BJ (cell line): ENCODE measurements at regions not wholly inside any gene's neighbourhood (a gene's known extent, or its start where the extent isn't known, plus 50 kb on each side); places are given as distances from the start of the nearest gene placed in this dataset.

Experiments used
- CTCF ChIA-PET: fragments of 350-600 bp; formaldehyde crosslinking; extraction: SDS; loops from one replicate; lab custom pipeline; 2021; ENCODE audit warnings: antibody characterized with exemption, inconsistent platforms; lab: Yijun Ruan, JAX
- POLR2A ChIA-PET: fragments of 300-600 bp; sonication (Branson Sonifier 250); formaldehyde crosslinking; extraction: SDS; loops from one replicate; lab custom pipeline; 2021; ENCODE audit warnings: antibody characterized with exemption; lab: Charles Lee
- DNase-seq: peaks from one replicate; pipeline ENCODE4 v3.0.0-alpha.2; 2011; ENCODE audit warnings: low read depth
- H3K27me3 ChIP-seq: 2 replicates; pipeline ENCODE4 v1.6.0; 2011; ENCODE audit warnings: low read length; ENCODE audit not compliant: control insufficient read depth, insufficient read depth
- H3K36me3 ChIP-seq: 2 replicates; pipeline ENCODE4 v1.5.1; 2011; ENCODE audit warnings: low read length; ENCODE audit not compliant: control insufficient read depth, insufficient read depth
- H3K4me3 ChIP-seq: 2 replicates; pipeline ENCODE4 v1.5.1; 2011; ENCODE audit warnings: low read depth, mild to moderate bottlenecking, control low read depth, low read length
- CTCF ChIP-seq: IDR thresholded peaks from 2 replicates; pipeline ENCODE4 v1.5.1; 2011; ENCODE audit warnings: low read depth, mild to moderate bottlenecking, control low read depth, inconsistent platforms, low read length, moderate library complexity; ENCODE audit not compliant: insufficient read depth

DNA sequence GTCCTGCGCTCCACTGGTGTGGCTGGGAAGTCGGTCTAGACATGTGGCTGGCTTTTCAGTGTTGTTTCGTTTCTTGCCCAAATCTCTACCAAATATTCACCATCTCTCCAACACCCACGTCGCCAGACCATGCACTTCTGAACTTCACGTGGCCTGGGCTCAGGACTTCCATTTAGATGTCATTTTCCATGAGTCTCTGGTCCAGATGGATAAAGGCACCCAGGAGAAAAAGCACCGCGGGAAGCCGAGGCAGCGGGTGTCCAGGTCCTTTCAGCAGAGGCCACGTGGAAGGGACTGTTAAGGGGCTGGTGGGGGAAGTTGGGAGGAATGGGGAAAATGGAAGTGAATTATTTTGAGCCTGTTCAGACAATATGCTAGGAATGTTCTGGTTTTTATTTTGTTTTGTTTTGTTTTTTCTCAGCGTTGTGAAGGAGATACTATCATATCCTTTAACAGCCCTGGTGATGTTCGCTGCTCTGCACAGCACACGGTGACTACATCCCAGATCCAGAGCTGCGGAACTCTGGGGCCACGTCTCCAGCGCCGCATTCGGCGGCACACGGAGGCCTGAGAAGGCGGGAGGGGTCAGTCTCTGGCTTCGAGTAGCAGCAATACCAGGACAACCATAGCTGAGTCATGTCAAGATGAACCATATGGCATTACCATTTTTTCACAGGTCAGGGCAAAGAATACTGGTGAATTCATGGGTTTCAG, 230.3 kb downstream of the THBS2 start:
- no peak for TF ChIP-seq CTCF
- ChIA-PET CTCF (interaction anchor here (1.2 kb wide), 1 partner anchor 11 kb away, joined by 3 read pairs; no protein-coding TSS in a partner anchor), POLR2A (no interaction called here)
- DNase-seq = no peak
- H3K36me3 ChIP-seq = no peaks in the 10 kb centered on the region
- H3K27me3 ChIP-seq = no peaks in the 10 kb centered on the region
- no peak overlapping the region for H3K4me3 ChIP-seq

- no peak for DNase-seq
- Histone ChIP-seq H3K27me3 (no peaks in the 10 kb centered on the region), H3K36me3 (no peaks in the 10 kb centered on the region), H3K4me3 (no peak overlapping the region)
- no peak for TF ChIP-seq CTCF
- POLR2A ChIA-PET = no interaction called here
- CTCF ChIA-PET = interaction anchor here (0.9 kb wide), 1 partner anchor 32 kb away, joined by 3 read pairs; no protein-coding TSS in a partner anchor
These were observed 231.6 kb downstream of the THBS2 start for GRCh38 chr6:169022079-169022478.

GRCh38 chr6:169020821-169021220, 232.8 kb downstream of the THBS2 start:
- H3K36me3 ChIP-seq = no peaks in the 10 kb centered on the region
- ChIA-PET CTCF (no interaction called here), POLR2A (no interaction called here)
- no peak for TF ChIP-seq CTCF
- H3K4me3 ChIP-seq = no peak overlapping the region
- no peak for DNase-seq
- H3K27me3 ChIP-seq = no peaks in the 10 kb centered on the region

DNA sequence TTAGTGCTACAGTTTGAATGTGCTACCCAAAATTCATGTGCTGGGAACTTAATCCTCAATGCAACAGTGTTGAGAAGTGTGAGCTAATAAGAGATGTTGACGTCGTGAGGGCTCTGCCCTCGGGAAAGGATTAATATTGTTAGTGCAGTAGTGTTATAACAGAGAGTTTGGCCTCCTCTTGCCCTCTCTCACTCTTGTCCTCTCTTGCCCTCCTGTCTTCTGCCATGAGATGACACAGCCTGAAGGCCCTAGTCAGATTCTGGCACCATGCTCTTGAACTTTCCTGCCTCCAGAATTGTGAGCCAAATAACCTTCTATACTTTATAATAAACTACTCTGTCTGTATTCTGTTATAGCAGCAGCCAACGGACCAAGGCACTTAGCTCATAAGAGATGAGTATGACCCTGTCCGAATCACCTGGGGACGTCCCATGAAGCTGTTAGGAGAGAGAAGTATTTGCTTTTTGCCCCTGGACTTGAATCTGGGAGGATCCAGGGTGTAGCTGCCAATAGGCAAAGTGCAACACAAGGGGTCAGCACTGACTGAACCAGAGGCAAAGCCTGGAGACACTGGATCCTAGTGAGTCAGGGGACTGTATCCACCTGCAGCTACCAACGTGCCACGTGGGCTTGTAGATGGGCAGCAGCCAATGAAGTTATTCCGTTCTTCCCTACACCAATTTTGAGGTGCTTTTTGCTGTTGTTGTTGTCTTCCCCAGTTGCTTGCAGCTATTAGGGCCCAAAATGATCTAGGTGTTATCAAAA, 233.7 kb downstream of the THBS2 start:
- ChIA-PET CTCF (interaction anchor here (1.1 kb wide), 1 partner anchor 20 kb away, joined by 3 read pairs; no protein-coding TSS in a partner anchor), POLR2A (no interaction called here)
- no peaks in the 10 kb centered on the region for H3K27me3 ChIP-seq
- no peak for DNase-seq
- H3K4me3 ChIP-seq = no peak overlapping the region
- TF ChIP-seq CTCF = no peak
- no peaks in the 10 kb centered on the region for H3K36me3 ChIP-seq

- Histone ChIP-seq H3K36me3 (no peaks in the 10 kb centered on the region), H3K27me3 (no peaks in the 10 kb centered on the region), H3K4me3 (no peak overlapping the region)
- ChIA-PET CTCF (interaction anchor here (1.0 to 1.1 kb wide), 2 partner anchors 12 to 19 kb away, joined by 3 to 4 read pairs; no protein-coding TSS in a partner anchor), POLR2A (no interaction called here)
- DNase-seq = no peak
- TF ChIP-seq CTCF = no peak
These were observed 234.5 kb downstream of the THBS2 start for GRCh38 chr6:169019111-169019510.
